SU-DHL-6 (cell line): ENCODE measurements at regions not wholly inside any gene's neighbourhood (a gene's known extent, or its start where the extent isn't known, plus 50 kb on each side); places are given as distances from the start of the nearest gene placed in this dataset.

ENCODE experiments used
- EZH2phosphoT487 ChIP-seq: fragments of 200-600 bp; sonication (generic), shearing (Covaris generic); conservative IDR thresholded peaks from 2 replicates; pipeline ENCODE4 v1.6.1; 2018; ENCODE audit warnings: mild to moderate bottlenecking, antibody characterized with exemption, low read length, moderate library complexity, mixed read lengths
- TF ChIP-seq, protein P1 (sequence below): fragments of 200-600 bp; sonication (generic); IDR thresholded peaks from one replicate; pipeline ENCODE4 v1.5.1; 2017; ENCODE audit warnings: antibody characterized with exemption, mild to moderate bottlenecking, low read length, moderate library complexity; ENCODE audit not compliant: insufficient read depth, poor library complexity, severe bottlenecking

GRCh38 chr15:20355256-20355868, 186.2 kb downstream of the GOLGA6L6 start:
- TF ChIP-seq, protein P1, sequence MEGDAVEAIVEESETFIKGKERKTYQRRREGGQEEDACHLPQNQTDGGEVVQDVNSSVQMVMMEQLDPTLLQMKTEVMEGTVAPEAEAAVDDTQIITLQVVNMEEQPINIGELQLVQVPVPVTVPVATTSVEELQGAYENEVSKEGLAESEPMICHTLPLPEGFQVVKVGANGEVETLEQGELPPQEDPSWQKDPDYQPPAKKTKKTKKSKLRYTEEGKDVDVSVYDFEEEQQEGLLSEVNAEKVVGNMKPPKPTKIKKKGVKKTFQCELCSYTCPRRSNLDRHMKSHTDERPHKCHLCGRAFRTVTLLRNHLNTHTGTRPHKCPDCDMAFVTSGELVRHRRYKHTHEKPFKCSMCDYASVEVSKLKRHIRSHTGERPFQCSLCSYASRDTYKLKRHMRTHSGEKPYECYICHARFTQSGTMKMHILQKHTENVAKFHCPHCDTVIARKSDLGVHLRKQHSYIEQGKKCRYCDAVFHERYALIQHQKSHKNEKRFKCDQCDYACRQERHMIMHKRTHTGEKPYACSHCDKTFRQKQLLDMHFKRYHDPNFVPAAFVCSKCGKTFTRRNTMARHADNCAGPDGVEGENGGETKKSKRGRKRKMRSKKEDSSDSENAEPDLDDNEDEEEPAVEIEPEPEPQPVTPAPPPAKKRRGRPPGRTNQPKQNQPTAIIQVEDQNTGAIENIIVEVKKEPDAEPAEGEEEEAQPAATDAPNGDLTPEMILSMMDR, result no peak
- no peak for TF ChIP-seq EZH2phosphoT487
